Medulla oblongata (tissue), 1 donor: ENCODE measurements at regions not wholly inside any gene's neighbourhood (a gene's known extent, or its start where the extent isn't known, plus 50 kb on each side); places are given as distances from the start of the nearest gene placed in this dataset.
"Not testable (repeated sequence)": the region's sequence is repeated elsewhere in the genome, so short reads cannot be mapped to it uniquely, and the experiment has no call there.

Source experiments
- DNase-seq: peaks from one replicate; pipeline ENCODE4 v3.0.0-alpha.2; 2015; ENCODE audit errors: extremely low spot score

DNA sequence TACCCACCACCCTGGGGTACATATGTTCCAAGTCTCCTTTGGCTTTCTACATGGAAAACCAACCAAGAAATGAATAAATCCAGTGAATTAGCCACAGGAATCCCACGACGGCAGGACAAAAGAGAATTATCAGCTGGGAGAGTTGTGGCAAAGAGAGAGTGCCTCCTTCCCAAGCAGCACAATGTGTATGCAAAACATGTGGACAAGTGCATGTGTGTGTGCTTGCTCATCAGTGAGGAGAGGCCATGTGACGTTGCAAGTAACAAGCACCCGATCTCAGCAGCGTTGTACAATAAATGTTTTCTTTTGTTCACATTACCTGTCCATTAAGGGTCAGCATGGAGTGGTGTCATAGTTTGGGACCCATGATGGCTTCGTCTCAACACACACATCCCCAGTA lies 50.0 kb upstream of the EMX2 start:
- no peak for DNase-seq

GRCh38 chr10:117488004-117488403 lies 54.5 kb upstream of the EMX2 start:
- DNase-seq = no peak

GRCh38 chr10:117486606-117487005 lies 55.9 kb upstream of the EMX2 start:
- no peak for DNase-seq

DNA sequence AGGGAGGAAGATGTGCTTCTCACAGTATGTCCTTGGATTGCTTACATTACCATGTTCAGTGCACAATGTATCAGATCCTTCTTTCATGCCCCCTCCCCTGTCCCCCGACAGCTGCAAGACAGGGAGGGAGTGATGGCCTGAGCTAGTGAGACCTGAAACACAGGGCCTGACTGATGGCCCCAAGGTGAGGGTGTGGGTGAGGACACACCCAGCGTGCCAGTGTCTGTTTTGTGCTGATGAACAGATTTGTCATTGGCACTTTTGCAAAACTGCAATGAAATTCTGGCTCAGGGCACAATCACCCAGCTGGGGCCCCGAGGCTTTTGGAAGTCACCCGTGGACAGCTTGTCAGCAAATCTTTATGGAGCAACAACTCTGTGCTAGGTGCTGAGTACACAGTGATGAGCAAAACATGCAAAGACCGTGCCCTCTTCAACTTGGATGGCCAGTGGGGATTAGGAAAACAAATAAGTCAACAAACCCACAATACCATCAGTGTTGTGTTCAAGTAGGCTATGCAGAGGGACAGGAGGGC lies 59.4 kb upstream of the EMX2 start:
- DNase-seq = no peak

DNA sequence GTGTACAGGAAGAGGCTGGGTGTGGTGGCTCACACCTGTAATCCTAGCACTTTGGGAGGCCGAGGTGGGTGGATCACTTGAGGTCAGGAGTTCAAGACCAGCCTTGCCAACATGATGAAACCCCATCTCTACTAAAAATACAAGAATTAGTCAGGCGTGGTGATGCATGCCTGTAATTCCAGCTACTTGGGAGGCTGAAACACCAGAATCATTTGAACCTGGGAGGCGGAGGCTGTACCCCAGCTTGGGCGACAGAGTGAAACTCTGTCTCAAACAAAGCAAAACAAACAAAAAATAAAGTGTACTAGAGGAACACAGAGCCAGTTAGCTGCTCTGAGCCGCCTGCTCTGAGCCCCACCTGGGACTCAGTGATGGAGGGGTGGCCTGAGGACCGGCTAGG lies 61.5 kb upstream of the EMX2 start:
- not testable (repeated sequence) for DNase-seq

- DNase-seq = no peak
Observed at GRCh38 chr10:117480097-117480496, 62.4 kb upstream of the EMX2 start.

DNA sequence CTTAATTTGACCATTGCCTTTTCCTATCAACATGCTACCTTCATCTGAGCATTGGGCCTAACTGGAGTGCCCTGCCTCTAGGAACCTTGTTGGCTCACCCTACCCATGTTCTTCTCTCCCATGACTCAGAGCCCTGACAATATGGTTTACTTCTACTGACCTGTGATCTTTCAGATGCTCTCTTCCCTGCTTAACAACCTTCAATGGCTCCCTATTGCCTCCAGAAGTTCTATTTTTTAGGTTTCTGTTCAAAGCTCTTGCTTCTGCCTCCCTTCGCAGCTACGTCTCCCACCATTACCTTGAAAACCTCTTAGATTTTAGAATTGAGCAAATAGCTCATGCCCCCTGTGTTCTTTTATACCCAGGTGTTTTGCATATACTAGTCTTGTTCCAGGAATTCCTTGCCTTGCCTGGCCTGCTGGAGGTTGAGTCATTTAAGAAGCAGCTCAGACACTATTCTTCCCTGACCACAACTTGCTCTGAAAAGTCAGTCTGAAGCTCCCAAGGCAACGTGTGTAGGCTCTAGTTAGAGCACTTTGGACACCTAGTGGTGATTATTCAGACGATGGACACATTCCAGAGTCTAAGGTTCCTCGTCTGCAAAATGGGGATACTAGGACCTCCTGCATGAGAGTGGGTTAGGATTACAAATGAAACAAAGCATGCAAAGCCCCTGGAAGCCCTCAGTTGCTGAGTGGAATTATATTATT lies 64.4 kb upstream of the EMX2 start:
- DNase-seq = no peak

DNA sequence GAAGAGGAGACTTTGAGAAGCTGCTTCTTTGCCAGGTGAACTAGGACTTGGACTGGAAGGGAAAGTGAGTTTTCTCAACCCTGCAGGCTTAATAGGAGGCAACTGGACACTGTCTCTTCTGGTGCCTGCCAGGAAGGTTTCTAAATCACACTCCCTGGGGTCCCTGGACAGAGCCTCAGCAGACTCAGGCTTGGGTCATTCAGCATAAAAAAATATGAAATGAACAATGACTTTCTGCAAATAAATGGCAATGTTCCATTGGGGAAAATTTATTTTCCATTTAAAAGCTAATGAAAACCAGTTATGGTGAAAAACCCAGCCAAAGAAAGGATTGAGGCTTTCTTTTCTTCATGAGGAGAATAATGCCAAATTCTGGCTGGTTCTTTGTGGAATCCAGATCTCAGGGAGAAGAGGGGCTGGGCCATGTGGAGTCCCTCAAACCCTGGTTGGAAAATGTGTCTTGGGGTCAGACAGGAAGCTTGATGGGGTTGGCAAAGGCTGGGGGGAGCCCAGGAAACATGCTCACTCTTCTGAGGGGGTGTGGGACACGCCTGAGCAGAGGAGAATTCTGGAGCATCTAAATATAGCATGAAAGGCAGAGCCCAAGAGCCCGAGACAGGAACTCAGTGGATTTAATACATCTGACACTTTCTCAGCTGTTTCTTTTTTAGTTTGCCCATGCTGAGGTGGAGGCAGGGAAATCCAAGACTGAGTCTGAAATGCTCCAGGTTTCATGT lies 65.2 kb upstream of the EMX2 start:
- no peak for DNase-seq

DNA sequence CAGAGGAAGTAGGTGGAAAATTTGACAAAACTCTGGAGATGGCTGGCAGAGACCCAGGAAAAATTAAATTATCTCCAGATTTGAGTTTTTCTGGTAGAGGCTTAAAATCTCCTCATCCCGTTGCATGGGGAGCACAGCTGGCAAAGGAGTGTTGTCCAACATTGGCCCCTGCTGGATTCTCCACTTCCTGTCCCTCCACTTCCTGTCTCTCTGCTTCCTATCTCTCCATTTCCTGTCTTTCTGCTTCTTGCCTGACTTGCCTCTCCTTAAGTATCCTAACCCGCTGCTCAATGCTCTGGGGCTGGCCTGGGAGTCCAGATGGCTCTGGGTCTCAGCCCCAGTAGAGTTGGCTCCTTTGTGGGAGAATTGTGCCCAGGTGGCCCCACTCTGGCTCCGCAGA lies 65.8 kb upstream of the EMX2 start:
- DNase-seq = no peak

GRCh38 chr10:117476281-117476680 lies 66.3 kb upstream of the EMX2 start:
- DNase-seq = no peak

DNA sequence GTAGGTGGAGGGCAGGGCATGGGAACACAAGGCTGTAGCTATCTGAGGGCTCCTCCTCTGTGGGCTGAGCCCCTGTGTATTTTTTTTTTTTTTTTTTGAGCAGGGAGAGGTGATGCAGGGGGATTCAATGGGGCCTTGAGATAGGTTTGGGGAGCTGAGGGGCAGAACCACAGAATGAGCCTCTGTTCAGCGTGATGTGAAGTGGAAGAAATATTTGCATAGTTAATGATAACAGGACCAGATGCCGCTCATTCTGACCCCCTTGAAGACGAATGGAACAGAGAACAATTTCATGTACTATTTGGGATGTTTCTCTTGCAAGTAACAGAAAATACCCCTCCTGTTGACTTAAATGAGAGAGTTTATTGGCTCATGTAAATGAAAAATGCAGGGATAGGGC lies 69.7 kb upstream of the EMX2 start:
- DNase-seq = no peak

DNA sequence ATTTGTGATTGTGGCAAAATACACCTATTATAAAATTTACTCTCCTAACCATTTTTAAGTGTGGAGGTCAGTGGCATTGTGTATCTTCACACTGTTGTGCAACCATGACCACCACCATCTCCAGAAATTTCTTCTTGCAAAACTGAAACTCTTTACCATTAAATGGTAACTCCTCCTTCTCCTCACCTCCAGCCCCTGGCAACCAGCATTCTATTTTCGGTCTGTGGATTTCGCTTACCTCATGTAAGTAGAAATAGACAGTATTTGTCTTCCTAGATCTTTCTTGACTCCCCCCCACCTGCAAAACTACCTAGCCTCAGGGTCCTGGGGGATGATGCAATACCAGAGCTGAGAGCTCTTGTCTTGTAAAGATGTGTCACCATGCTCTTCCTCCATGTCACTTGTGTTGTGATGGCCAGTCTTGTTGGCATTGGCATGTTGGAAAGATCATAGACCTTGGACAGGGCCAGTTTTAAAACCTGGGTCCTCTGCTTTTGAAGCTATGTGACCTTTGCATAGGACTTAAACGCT lies 71.1 kb upstream of the EMX2 start:
- DNase-seq = no peak

- DNase-seq = no peak
Observed at GRCh38 chr10:117470733-117471132, 71.8 kb upstream of the EMX2 start.

DNA sequence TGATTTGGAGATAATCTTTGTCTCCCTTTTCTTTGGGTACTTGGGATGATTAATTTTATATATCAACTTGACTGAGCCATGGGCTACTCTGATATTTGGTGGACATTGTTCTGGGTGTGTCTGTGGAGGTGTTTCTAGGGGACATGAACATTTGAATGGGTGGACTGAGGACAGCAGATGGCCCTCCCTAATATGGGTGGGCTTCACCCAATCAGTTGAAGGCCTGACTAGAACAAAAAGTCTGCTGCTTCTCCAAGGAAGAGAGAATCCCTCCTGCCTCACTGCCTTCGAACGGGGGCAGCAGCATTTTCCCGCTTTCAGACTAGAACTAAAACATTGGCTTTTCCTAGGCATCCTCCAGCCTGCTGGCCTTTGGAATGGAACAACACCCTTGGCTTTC lies 73.9 kb upstream of the EMX2 start:
- no peak for DNase-seq

- DNase-seq = no peak
Observed at GRCh38 chr10:117464176-117464575, 78.4 kb upstream of the EMX2 start.

- DNase-seq = no peak
Observed at GRCh38 chr10:117463545-117463920, 79.0 kb upstream of the EMX2 start.

DNA sequence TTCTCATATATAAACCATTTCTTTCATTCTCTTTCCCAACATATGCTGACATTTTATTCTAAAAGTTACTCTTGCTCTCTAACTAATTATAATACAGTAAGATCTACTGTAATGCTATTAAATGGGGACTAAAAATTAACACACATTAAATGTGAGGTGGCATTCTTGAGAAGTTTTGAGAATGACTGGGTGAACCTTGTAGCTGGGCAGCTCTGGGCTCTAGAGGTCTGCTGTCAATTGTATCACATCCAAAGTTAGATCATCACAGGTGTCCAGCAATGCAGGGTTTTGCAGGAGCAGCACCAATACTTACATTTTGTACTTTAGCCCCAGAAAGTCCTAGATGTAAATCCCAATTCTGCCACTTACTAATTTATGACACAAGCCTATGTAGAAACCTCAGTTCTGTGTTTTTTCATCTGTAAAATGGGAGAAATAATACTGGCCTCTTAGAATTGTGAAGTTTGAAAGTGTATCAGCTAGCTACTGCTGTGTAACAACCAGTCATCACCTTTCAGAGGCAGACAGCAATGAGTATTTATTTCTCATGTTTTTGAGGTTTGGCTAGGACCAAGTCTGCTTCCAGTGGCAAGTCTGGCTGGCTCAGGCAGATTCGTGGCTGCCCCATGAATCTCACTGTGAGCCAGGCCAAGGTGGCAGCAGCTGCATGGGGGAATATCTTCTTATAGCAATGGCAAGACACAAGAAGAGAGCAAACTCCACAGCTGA lies 79.6 kb upstream of the EMX2 start:
- DNase-seq = no peak

DNA sequence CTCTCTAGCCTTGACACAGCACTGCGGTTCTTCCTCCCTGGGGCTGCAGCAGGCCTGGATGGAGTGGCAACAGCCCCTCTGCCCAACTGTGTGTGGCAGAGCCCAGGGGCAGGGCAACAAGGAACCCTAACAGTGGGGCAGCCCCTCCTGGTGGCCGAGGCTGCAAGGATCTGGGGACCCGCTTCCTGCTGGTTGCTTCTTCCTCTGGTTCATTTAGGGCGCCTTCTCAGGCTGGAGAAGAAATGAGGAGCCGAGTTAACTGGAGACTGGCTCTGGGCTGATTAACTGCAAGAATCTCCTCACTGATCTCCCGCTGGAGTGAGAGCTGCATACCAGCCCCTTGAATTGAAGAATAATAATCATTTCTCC lies 80.1 kb upstream of the EMX2 start:
- DNase-seq = no peak

DNA sequence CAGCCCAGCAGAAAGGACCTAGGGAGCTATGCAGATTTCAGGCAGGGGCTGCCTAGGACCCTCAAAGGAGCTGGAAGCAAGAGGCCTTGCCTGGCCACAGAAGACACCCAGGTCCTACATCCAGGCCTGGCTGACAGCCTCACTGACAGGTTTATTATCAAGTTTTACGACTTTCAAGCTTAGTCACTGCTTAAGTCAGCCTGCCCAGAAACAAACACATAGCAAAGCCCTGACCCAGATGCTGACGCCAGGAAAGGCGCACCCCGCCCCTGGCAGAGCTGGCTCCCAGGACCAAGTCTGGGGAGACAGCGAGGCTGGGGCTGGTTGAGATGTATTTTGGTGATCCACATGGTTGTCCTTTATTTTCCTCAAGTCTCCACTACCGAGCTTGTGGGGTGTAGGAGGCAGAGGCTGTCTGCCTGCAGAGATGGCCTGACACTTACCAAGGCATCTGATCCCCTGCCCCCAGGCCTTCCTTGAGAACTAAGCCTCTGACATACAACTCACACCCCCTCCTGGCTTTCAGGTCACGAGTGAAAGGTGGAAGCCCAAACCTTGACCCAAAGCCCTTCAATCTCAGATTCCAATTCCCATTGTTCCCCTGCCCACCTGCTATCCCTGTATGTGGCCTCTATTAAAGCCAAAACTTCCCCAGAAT lies 80.7 kb upstream of the EMX2 start:
- no peak for DNase-seq

DNA sequence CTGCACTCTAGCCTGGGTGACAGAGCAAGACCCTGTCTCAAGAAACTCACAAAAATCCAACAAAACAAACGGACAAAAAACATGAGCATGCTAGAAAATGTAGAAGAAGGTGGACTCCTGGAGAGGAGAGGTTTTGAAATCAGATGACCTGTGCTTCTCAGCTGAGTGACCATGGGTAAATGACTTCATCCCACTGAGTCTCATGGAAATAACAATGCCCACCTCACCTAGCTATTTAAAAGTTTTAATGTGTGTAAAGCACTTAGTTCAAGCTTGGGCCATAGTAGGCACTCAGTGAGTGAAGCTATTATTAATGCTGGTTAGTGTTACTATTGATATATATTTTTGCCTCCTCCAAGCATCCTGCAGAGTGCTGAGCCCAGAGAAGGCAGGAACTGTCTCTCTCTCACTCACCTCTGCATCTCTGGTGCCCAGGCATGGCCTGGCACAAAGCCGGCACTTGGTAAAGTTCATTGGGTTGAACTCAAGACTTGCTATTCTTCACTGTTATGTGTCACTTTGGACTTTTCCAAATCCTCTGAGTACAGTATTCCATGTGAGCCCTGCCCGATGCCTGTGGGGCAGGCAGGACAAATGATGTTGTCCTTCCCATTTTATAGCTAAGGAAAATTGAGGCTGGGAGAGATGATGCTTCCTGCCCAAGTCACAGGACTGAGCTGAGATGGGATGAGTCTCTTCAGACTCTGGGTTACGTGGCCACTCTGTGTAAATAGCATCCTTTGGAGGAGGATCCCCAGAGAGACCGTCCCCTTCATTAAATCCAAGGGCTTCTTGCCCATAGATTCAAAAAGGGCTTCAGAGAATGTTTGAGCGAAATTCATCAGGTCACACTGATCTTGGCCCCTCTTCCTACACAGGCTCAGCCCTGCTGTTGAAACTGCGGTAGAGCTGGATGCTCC lies 81.4 kb upstream of the EMX2 start:
- DNase-seq = no peak

DNA sequence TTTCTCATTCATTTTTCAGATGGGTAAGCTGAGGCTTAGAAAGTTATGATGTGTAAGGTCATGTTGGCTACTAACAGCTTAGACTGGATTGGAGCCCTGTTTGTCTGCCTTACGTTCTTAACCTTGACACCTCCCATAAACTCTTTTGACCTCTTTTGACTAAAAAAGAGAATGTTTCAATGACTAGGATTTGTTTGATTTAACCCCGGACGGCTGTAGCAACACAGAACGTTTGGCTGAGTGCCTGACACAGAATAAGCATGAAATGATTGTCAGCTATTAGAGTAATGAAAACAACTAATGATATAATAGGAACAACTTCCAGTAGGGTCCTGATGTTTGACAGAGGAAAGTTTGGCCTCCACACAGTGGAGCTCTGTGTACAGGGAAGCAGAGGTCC lies 83.3 kb upstream of the PDZD8 start:
- DNase-seq = no peak
